ENCODE measurements at regions not wholly inside any gene's neighbourhood (a gene's known extent, or its start where the extent isn't known, plus 50 kb on each side); places are given as distances from the start of the nearest gene placed in this dataset.

- Mint-ChIP-seq H3K4me1 (ENCODE audit: low read depth) (no peaks in the 10 kb centered on the region), H3K27ac (no peak overlapping the region), H3K36me3 (ENCODE audit: low read depth) (no peaks in the 10 kb centered on the region), H3K4me3 (no peak overlapping the region), H3K9me3 (no peaks in the 10 kb centered on the region), H3K27me3 (ENCODE audit: low read depth) (no peaks in the 10 kb centered on the region)
- no peak for DNase-seq (ENCODE audit: low spot score)
Observed at GRCh38 chr9:16098306-16098705, 545.5 kb downstream of the CCDC171 start.

- H3K4me3 Mint-ChIP-seq: no peak overlapping the region
- H3K4me1 Mint-ChIP-seq (ENCODE audit: low read depth): no peaks in the 10 kb centered on the region
Observed at GRCh38 chr9:16099732-16100536, 547.1 kb downstream of the CCDC171 start.

GRCh38 chr9:16100537-16101091 lies 547.8 kb downstream of the CCDC171 start:
- Mint-ChIP-seq H3K27me3 (ENCODE audit: low read depth) (no peaks in the 10 kb centered on the region), H3K4me1 (ENCODE audit: low read depth) (no peaks in the 10 kb centered on the region), H3K9me3 (no peaks in the 10 kb centered on the region), H3K36me3 (ENCODE audit: low read depth) (no peaks in the 10 kb centered on the region), H3K4me3 (no peak overlapping the region), H3K27ac (no peak overlapping the region)
- DNase-seq (ENCODE audit: low spot score): no peak

More at GRCh38 chr9:16099732-16100536, 547.1 kb downstream of the CCDC171 start:
- Mint-ChIP-seq H3K27ac (no peak overlapping the region), H3K9me3 (no peaks in the 10 kb centered on the region), H3K27me3 (ENCODE audit: low read depth) (no peaks in the 10 kb centered on the region), H3K36me3 (ENCODE audit: low read depth) (no peaks in the 10 kb centered on the region)
- DNase-seq (ENCODE audit: low spot score): no peak

- no peaks in the 10 kb centered on the region for H3K27me3 Mint-ChIP-seq (ENCODE audit: low read depth)
- no peak overlapping the region for H3K4me3 Mint-ChIP-seq
- H3K27ac Mint-ChIP-seq: no peak overlapping the region
- H3K9me3 Mint-ChIP-seq: no peaks in the 10 kb centered on the region
- no peak for DNase-seq (ENCODE audit: low spot score)
- no peaks in the 10 kb centered on the region for H3K36me3 Mint-ChIP-seq (ENCODE audit: low read depth)
- no peaks in the 10 kb centered on the region for H3K4me1 Mint-ChIP-seq (ENCODE audit: low read depth)
Observed at GRCh38 chr9:16102154-16102553, 549.3 kb downstream of the CCDC171 start.

- H3K36me3 Mint-ChIP-seq (ENCODE audit: low read depth): no peaks in the 10 kb centered on the region
- H3K4me1 Mint-ChIP-seq (ENCODE audit: low read depth): no peaks in the 10 kb centered on the region
- H3K4me3 Mint-ChIP-seq: no peak overlapping the region
- no peak overlapping the region for H3K27ac Mint-ChIP-seq
- no peaks in the 10 kb centered on the region for H3K9me3 Mint-ChIP-seq
- H3K27me3 Mint-ChIP-seq (ENCODE audit: low read depth): no peaks in the 10 kb centered on the region
- DNase-seq (ENCODE audit: low spot score): no peak
Observed at GRCh38 chr9:16103620-16104397, 551.0 kb downstream of the CCDC171 start.

GRCh38 chr9:16105168-16106020 lies 552.6 kb downstream of the CCDC171 start:
- no peaks in the 10 kb centered on the region for H3K4me1 Mint-ChIP-seq (ENCODE audit: low read depth)
- DNase-seq (ENCODE audit: low spot score): no peak
- H3K27me3 Mint-ChIP-seq (ENCODE audit: low read depth): no peaks in the 10 kb centered on the region

GRCh38 chr9:16106021-16106571 lies 553.3 kb downstream of the CCDC171 start:
- H3K27ac Mint-ChIP-seq: no peak overlapping the region
- no peaks in the 10 kb centered on the region for H3K9me3 Mint-ChIP-seq
- no peak for DNase-seq (ENCODE audit: low spot score)
- H3K27me3 Mint-ChIP-seq (ENCODE audit: low read depth): no peaks in the 10 kb centered on the region
- H3K36me3 Mint-ChIP-seq (ENCODE audit: low read depth): no peaks in the 10 kb centered on the region
- no peaks in the 10 kb centered on the region for H3K4me1 Mint-ChIP-seq (ENCODE audit: low read depth)
- H3K4me3 Mint-ChIP-seq: no peak overlapping the region

More at GRCh38 chr9:16105168-16106020, 552.6 kb downstream of the CCDC171 start:
- Mint-ChIP-seq H3K36me3 (ENCODE audit: low read depth) (no peaks in the 10 kb centered on the region), H3K4me3 (no peak overlapping the region), H3K27ac (no peak overlapping the region), H3K9me3 (no peaks in the 10 kb centered on the region)

- Mint-ChIP-seq H3K9me3 (no peaks in the 10 kb centered on the region), H3K27me3 (ENCODE audit: low read depth) (no peaks in the 10 kb centered on the region), H3K4me1 (ENCODE audit: low read depth) (no peaks in the 10 kb centered on the region), H3K27ac (no peak overlapping the region), H3K36me3 (ENCODE audit: low read depth) (no peaks in the 10 kb centered on the region), H3K4me3 (no peak overlapping the region)
- DNase-seq (ENCODE audit: low spot score): no peak
Observed at GRCh38 chr9:16112116-16112515, 559.3 kb downstream of the CCDC171 start.

- no peak for DNase-seq (ENCODE audit: low spot score)
- Mint-ChIP-seq H3K9me3 (no peaks in the 10 kb centered on the region), H3K27me3 (ENCODE audit: low read depth) (no peaks in the 10 kb centered on the region), H3K4me1 (ENCODE audit: low read depth) (no peaks in the 10 kb centered on the region), H3K27ac (no peak overlapping the region), H3K4me3 (no peak overlapping the region), H3K36me3 (ENCODE audit: low read depth) (no peaks in the 10 kb centered on the region)
Observed at GRCh38 chr9:16115994-16116393, 563.2 kb downstream of the CCDC171 start.

- H3K27ac Mint-ChIP-seq: no peak overlapping the region
- DNase-seq (ENCODE audit: low spot score): no peak
- H3K27me3 Mint-ChIP-seq (ENCODE audit: low read depth): no peaks in the 10 kb centered on the region
Observed at GRCh38 chr9:16118043-16118442, 565.2 kb downstream of the CCDC171 start.

GRCh38 chr9:16119261-16120230 lies 566.7 kb downstream of the CCDC171 start:
- no peaks in the 10 kb centered on the region for H3K36me3 Mint-ChIP-seq (ENCODE audit: low read depth)
- H3K27ac Mint-ChIP-seq: no peak overlapping the region
- no peaks in the 10 kb centered on the region for H3K9me3 Mint-ChIP-seq
- H3K27me3 Mint-ChIP-seq (ENCODE audit: low read depth): no peaks in the 10 kb centered on the region
- H3K4me3 Mint-ChIP-seq: no peak overlapping the region
- no peaks in the 10 kb centered on the region for H3K4me1 Mint-ChIP-seq (ENCODE audit: low read depth)
- no peak for DNase-seq (ENCODE audit: low spot score)

More at GRCh38 chr9:16118043-16118442, 565.2 kb downstream of the CCDC171 start:
- H3K4me1 Mint-ChIP-seq (ENCODE audit: low read depth): no peaks in the 10 kb centered on the region
- H3K36me3 Mint-ChIP-seq (ENCODE audit: low read depth): no peaks in the 10 kb centered on the region
- no peaks in the 10 kb centered on the region for H3K9me3 Mint-ChIP-seq
- H3K4me3 Mint-ChIP-seq: no peak overlapping the region

- Mint-ChIP-seq H3K36me3 (ENCODE audit: low read depth) (no peaks in the 10 kb centered on the region), H3K9me3 (no peaks in the 10 kb centered on the region), H3K4me1 (ENCODE audit: low read depth) (no peaks in the 10 kb centered on the region), H3K4me3 (no peak overlapping the region), H3K27ac (no peak overlapping the region), H3K27me3 (ENCODE audit: low read depth) (no peaks in the 10 kb centered on the region)
- no peak for DNase-seq (ENCODE audit: low spot score)
Observed at GRCh38 chr9:16120231-16120641, 567.4 kb downstream of the CCDC171 start.

Measured in T-helper 2 cell treated with Interferon-gamma antibody and Interleukin-4, amounts not matched to agents 5 μg/mL and 100 μg/mL, for 36 hours (primary cell).